ENCODE measurements at regions not wholly inside any gene's neighbourhood (a gene's known extent, or its start where the extent isn't known, plus 50 kb on each side); places are given as distances from the start of the nearest gene placed in this dataset.

- intact Hi-C loops (cut with micrococcal nuclease) = no loop called here
Measured at GRCh38 chr12:59928416-59928815, 332.6 kb downstream of the SLC16A7 start.

DNA sequence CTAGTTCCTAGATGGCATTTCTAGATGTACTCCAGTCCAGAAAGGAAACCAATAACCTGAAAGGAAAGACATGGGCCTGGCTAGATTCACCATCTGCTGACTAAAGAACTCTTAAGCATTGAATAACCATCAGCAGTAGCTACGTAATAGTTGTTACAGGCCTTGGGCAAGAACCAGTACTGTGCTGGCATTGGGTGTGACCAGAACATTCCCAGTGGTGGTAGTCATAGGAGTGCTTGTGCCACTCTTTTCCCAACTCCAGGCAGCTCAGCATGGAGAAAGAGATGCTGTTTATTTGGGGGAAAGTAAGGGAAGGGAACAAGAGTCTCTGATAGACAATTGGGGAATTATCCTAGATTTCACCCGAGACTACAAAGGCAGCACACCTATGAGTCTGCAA, 333.3 kb downstream of the SLC16A7 start:
- intact Hi-C loops (cut with micrococcal nuclease) = no loop called here

DNA sequence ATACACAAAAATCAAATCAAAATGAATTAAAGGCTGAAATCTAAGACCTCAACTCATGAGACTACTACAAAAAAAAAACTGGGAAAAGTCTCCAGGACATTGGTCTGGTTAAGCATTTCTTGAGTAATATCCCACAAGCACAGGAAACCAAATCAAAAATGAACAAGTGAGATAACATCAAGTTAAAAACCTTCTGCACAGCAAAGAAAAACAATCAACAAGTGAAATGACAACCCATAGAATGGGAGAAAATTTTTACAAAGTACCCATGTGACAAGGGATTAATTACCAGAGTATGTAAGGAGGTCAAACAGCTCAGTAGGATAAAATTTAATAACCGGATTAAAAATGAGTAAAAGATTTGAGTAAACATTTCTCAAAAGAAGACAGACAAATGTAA, 338.7 kb downstream of the SLC16A7 start:
- intact Hi-C loops (cut with micrococcal nuclease) = no loop called here

DNA sequence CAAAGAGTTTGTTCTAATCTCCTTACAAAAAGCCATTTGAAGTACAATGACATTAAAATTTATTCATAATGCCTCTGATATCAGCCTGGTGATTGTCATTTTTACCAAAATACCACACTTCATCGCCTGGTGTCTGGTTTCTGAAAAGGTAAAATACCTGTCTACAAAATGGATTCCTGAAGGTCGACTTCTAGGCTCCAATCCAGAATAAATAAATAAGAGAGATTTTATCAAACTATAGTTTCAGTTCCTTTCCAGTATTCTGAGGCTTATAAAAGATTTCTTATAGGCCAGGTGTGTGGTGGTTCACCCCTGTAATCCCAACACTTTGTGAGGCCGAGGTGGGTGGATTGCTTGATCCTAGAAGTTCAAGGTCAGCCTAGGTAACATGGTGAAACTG, 340.7 kb downstream of the SLC16A7 start:
- intact Hi-C loops (cut with micrococcal nuclease) = no loop called here

DNA sequence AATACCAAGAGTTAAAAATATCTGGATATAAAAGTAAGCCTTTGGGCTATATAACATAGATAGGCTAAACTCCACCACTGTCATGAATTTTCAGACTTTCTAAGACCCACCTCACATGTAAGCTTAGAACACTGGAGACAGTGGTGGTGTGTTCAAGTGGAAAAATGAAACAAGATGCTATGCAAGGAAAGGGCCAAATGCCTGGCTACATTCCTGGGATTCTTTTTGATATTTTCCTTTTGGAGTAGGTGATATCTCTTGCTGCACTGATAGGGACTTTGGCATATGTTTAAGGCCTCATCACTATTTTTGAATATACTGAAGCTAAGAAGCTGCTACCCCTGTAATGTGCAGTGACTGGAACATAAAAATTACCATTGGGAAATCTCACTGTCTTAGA, 341.3 kb downstream of the SLC16A7 start:
- intact Hi-C loops (cut with micrococcal nuclease) = no loop called here

GRCh38 chr12:59938190-59938962, 342.5 kb downstream of the SLC16A7 start:
- intact Hi-C loops (cut with micrococcal nuclease) = no loop called here

- intact Hi-C loops (cut with micrococcal nuclease) = no loop called here
Measured at GRCh38 chr12:59940631-59941342, 345.0 kb downstream of the SLC16A7 start.

- intact Hi-C loops (cut with micrococcal nuclease) = no loop called here
Measured at GRCh38 chr12:59941461-59941860, 345.6 kb downstream of the SLC16A7 start.

DNA sequence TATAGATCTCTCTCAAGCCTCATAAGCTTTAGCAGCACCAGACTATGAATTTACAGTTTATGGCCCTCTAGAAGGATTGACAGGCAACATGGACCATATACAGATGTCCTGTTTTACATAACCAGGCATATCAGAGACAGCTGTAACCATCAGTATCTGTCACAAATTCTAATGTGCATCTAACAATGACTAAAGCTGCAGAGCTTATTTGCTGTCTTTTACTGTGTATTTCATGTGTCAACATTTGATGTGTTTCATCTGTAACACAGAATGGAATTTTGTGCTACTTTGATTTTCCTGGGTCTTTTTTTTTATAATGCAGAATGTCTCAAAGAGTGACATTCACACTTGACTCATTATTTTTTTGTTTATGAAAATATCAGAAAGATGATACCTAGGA, 348.3 kb downstream of the SLC16A7 start:
- intact Hi-C loops (cut with micrococcal nuclease) = no loop called here

DNA sequence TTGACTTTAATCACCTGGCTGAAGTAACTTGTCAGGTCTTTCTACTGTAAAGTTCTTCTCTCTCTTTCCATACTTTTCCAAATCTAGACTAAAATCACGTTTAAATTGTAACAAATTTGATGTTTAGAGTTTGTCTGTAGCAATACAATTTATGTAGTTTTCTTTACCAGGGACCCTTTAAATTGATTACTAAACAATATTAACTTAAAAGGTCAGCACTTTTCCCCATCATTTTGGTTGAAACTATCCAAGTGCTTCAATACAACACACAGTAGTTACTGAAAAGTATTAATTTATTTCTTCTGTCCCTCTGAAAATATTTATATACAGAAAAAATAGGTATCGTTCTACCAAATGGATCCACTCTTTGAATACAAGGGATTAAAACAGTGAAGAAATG, 350.8 kb downstream of the SLC16A7 start:
- intact Hi-C loops (cut with micrococcal nuclease) = no loop called here

DNA sequence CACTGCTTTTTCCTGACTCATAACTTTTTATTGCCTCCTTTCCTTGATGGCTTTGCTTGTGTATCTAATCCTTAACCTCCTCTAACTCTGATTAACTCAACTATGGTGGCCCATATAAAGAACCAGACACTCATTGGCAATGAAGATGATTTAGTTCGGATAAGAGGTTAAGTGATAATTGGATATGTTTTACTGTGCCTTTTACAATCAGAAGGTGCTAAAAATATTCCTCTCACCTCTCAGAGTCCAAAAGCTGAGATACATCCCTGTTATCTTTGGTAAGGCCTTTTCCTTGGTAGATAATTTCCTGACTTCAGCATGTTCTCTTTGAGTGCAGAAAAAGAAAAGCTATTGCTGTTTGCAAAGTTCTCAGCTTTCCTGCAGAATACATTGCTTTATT, 367.7 kb downstream of the SLC16A7 start:
- intact Hi-C loops (cut with micrococcal nuclease) = no loop called here

GRCh38 chr12:59972905-59973304, 377.1 kb downstream of the SLC16A7 start:
- intact Hi-C loops (cut with micrococcal nuclease) = no loop called here

DNA sequence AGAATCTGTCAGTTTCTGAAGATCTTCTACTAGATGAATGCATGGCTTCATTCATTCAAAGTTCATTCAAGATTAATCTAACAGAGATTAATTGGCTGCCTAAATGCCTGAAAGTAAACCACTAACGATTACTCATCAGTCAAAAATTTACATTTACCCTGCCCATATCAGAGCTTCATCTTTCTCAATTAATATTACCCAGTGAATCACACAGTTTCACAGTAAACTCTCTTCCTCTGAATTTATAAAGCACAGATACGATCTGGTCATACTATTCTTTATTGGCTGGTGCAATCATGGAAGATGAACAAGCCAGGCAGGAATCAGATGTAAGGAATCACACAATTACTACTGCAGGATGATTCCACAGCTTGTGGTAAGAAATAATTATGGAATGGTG, 377.7 kb downstream of the SLC16A7 start:
- intact Hi-C loops (cut with micrococcal nuclease) = no loop called here

- intact Hi-C loops (cut with micrococcal nuclease) = no loop called here
Measured at GRCh38 chr12:59977779-59978178, 381.9 kb downstream of the SLC16A7 start.

GRCh38 chr12:59980476-59980875, 384.6 kb downstream of the SLC16A7 start:
- intact Hi-C loops (cut with micrococcal nuclease) = no loop called here

DNA sequence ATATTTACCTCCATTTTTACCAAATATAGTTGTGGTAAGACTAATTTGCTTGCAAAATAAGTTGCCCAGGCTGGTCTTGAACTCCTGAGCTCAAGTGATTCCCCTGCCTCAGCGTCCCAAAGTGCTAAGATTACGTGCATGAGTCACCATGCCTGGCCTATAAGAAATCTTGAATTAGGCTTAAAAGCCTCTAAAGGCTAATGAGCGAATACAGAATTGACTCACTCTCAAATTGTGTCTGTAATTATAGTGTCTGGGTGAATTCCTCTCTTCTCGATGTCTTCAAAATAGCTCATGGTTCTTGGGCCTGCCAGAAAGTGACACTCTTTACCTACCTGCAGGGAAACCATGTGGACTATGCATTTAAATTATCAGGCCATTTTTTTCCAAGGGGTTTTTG, 403.5 kb downstream of the SLC16A7 start:
- intact Hi-C loops (cut with micrococcal nuclease) = no loop called here

DNA sequence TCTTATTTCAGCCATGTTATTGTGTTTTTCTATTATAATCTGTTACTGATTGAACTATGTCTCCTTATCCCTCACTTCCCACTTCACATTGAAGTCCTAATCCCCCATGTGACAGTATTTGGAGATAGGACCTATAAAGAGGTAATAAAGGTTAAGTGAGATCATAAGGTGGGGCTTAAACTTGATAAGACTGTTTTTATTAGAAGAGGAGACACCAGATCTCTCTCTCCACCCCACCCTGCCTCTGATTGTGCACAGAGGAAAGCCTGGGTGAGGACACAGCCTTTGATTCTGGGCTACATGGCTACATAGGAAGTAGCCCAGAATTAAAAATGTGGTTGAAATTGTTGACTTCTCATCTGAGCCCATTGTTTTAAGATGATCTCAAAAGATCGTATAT, 414.7 kb downstream of the SLC16A7 start:
- intact Hi-C loops (cut with micrococcal nuclease) = no loop called here

DNA sequence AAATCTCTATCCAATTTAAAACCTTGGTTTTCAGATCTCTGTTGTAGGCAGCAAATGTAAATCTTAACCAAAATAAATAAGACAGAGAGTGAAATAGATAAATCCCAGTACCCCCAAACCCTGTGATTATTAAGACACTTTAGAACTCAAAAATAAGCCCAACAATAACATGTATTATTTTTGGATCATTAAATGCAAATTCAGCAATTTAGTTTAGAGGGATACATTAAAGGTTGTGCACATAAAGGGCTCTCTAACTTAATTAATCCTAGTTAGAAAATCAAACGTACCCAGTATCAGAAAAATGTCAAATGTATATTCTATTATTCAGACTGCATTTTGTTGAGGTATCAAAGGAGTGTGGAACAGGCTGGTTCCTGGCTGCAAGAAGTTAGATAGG, 416.8 kb downstream of the SLC16A7 start:
- intact Hi-C loops (cut with micrococcal nuclease) = no loop called here

GRCh38 chr12:60014436-60014835, 418.6 kb downstream of the SLC16A7 start:
- intact Hi-C loops (cut with micrococcal nuclease) = no loop called here

DNA sequence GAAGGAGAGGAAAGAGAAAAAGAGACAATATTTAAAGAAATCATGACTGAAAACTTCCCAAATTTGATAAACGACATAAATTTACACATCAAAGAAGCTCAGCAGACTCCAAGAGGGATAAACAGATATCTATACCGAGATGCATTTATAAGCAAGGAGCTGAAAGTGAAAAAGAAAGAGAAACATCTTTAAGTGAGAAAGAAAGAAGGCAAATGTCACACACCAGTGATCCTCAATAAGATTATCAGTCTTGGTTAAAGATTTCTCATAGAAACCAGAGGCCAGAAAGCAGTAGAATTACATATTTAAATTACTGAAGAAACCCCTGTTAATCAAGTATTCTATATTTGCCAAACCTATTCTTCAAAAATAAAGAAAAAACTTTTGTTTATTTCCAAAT, 424.2 kb downstream of the SLC16A7 start:
- intact Hi-C loops (cut with micrococcal nuclease) = no loop called here

GRCh38 chr12:60021235-60021634, 425.4 kb downstream of the SLC16A7 start:
- intact Hi-C loops (cut with micrococcal nuclease) = no loop called here

- intact Hi-C loops (cut with micrococcal nuclease) = no loop called here
Measured at GRCh38 chr12:60027266-60027665, 431.4 kb downstream of the SLC16A7 start.

DNA sequence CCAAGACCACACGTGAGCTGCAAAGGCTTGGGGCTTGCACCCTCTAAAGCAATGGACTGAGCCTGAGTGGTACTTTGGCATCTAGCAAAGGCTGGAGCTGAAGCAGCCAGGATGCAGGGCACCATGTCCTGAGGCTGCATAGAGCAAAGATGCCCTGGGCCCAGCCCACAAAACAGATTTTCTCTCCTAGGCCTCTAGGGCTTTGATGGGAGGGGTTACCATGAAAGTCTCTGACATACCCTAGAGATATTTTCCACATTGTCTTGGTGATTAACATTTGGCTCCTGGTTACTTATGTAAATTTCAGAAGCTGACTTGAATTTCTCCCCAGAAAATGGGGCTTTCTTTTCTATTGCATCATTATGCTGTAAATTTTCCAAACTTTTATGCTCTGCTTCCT, 438.3 kb downstream of the SLC16A7 start:
- intact Hi-C loops (cut with micrococcal nuclease) = no loop called here

Measured in T-helper 1 cell treated with Interleukin-12 subunit alpha and Interleukin-12 subunit beta and Interleukin-4 antibody, amounts not matched to agents 30 ng/mL and 1 ng/mL, for 36 hours (primary cell).